BJ (cell line): ENCODE measurements at regions not wholly inside any gene's neighbourhood (a gene's known extent, or its start where the extent isn't known, plus 50 kb on each side); places are given as distances from the start of the nearest gene placed in this dataset.

Source experiments
- CTCF ChIA-PET: fragments of 350-600 bp; formaldehyde crosslinking; extraction: SDS; loops from one replicate; lab custom pipeline; 2021; ENCODE audit warnings: antibody characterized with exemption, inconsistent platforms; lab: Yijun Ruan, JAX
- POLR2A ChIA-PET: fragments of 300-600 bp; sonication (Branson Sonifier 250); formaldehyde crosslinking; extraction: SDS; loops from one replicate; lab custom pipeline; 2021; ENCODE audit warnings: antibody characterized with exemption; lab: Charles Lee
- DNase-seq: peaks from one replicate; pipeline ENCODE4 v3.0.0-alpha.2; 2011; ENCODE audit warnings: low read depth
- H3K27me3 ChIP-seq: 2 replicates; pipeline ENCODE4 v1.6.0; 2011; ENCODE audit warnings: low read length; ENCODE audit not compliant: control insufficient read depth, insufficient read depth
- H3K36me3 ChIP-seq: 2 replicates; pipeline ENCODE4 v1.5.1; 2011; ENCODE audit warnings: low read length; ENCODE audit not compliant: control insufficient read depth, insufficient read depth
- H3K4me3 ChIP-seq: 2 replicates; pipeline ENCODE4 v1.5.1; 2011; ENCODE audit warnings: low read depth, mild to moderate bottlenecking, control low read depth, low read length
- CTCF ChIP-seq: IDR thresholded peaks from 2 replicates; pipeline ENCODE4 v1.5.1; 2011; ENCODE audit warnings: low read depth, mild to moderate bottlenecking, control low read depth, inconsistent platforms, low read length, moderate library complexity; ENCODE audit not compliant: insufficient read depth

- no peak overlapping the region for H3K4me3 ChIP-seq
These were observed 174.7 kb upstream of the IL12A start for GRCh38 chr3:159813822-159814531.

GRCh38 chr3:159816512-159816911, 172.1 kb upstream of the IL12A start:
- Histone ChIP-seq H3K36me3 (no peaks in the 10 kb centered on the region; the same call in 1 of the 2 replicates), H3K4me3 (no peak overlapping the region), H3K27me3 (no peaks in the 10 kb centered on the region)
- ChIA-PET CTCF (interaction anchor here (0.7 to 4.2 kb wide), 6 partner anchors 12 to 556 kb away, joined by 3 to 40 read pairs (median 4); no protein-coding TSS in a partner anchor), POLR2A (no interaction called here)
- DNase-seq, result no peak
- no peak for TF ChIP-seq CTCF

More at GRCh38 chr3:159813822-159814531, 174.7 kb upstream of the IL12A start:
- no peak for TF ChIP-seq CTCF
- H3K27me3 ChIP-seq, result no peaks in the 10 kb centered on the region
- no peak for DNase-seq
- CTCF ChIA-PET, result interaction anchor here (0.9 to 2.2 kb wide), 5 partner anchors 9 to 192 kb away, joined by 3 to 15 read pairs (median 5); no protein-coding TSS in a partner anchor
- POLR2A ChIA-PET, result interaction anchor here (0.6 kb wide), 1 partner anchor 176 kb away, joined by 4 read pairs; no protein-coding TSS in a partner anchor
- no peaks in the 10 kb centered on the region; the same call in 1 of the 2 replicates for H3K36me3 ChIP-seq

- ChIA-PET CTCF (interaction anchor here (0.9 to 4.2 kb wide), 6 partner anchors 12 to 557 kb away, joined by 3 to 40 read pairs (median 6); no protein-coding TSS in a partner anchor), POLR2A (no interaction called here)
- no peak for DNase-seq
- H3K4me3 ChIP-seq, result no peak overlapping the region
- no peaks in the 10 kb centered on the region; the same call in 1 of the 2 replicates for H3K36me3 ChIP-seq
- no peak for TF ChIP-seq CTCF
- H3K27me3 ChIP-seq, result no peaks in the 10 kb centered on the region
These were observed 171.5 kb upstream of the IL12A start for GRCh38 chr3:159817126-159817525.

- TF ChIP-seq CTCF, result no peak
- POLR2A ChIA-PET, result no interaction called here
These were observed 171.1 kb upstream of the IL12A start for GRCh38 chr3:159817571-159817970.

GRCh38 chr3:159818399-159818798, 170.2 kb upstream of the IL12A start:
- CTCF ChIA-PET, result interaction anchor here (0.8 to 4.2 kb wide), 7 partner anchors 9 to 207 kb away, joined by 3 to 40 read pairs (median 8); no protein-coding TSS in a partner anchor

More at GRCh38 chr3:159817571-159817970, 171.1 kb upstream of the IL12A start:
- no peaks in the 10 kb centered on the region for H3K27me3 ChIP-seq
- CTCF ChIA-PET, result interaction anchor here (0.8 to 4.2 kb wide), 8 partner anchors 9 to 206 kb away, joined by 3 to 40 read pairs (median 8); no protein-coding TSS in a partner anchor
- no peaks in the 10 kb centered on the region; the same call in 1 of the 2 replicates for H3K36me3 ChIP-seq
- no peak overlapping the region for H3K4me3 ChIP-seq
- DNase-seq, result no peak

More at GRCh38 chr3:159818399-159818798, 170.2 kb upstream of the IL12A start:
- POLR2A ChIA-PET, result no interaction called here
- H3K27me3 ChIP-seq, result no peaks in the 10 kb centered on the region
- 0 out of 2 replicates have a peak, but pooled peaks have one; percentile 8 for TF ChIP-seq CTCF
- no peaks in the 10 kb centered on the region; the same call in 1 of the 2 replicates for H3K36me3 ChIP-seq
- DNase-seq, result no peak
- H3K4me3 ChIP-seq, result no peak overlapping the region
